WTC11 (cell line): ENCODE measurements at regions not wholly inside any gene's neighbourhood (a gene's known extent, or its start where the extent isn't known, plus 50 kb on each side); places are given as distances from the start of the nearest gene placed in this dataset.

Experiments used
- ATAC-seq: fragments of 200-7000 bp; cut with Tn5 transposase; 2 replicates; pipeline ENCODE4 v1.10.0; 2021; ENCODE audit warnings: mild to moderate bottlenecking, moderate library complexity
- CTCF ChIA-PET: fragments of 300-600 bp; sonication (Branson Sonifier 250); formaldehyde crosslinking; loops from one replicate; lab custom pipeline; 2021; ENCODE audit warnings: antibody characterized with exemption; lab: Charles Lee
- POLR2A ChIA-PET: fragments of 350-600 bp; sonication (Branson Sonifier 250); formaldehyde crosslinking; loops from one replicate; lab custom pipeline; 2021; ENCODE audit warnings: antibody characterized with exemption; lab: Charles Lee
- DNase-seq: peaks from one replicate; pipeline ENCODE4 v3.0.0; 2021; ENCODE audit warnings: low spot score
- H3K27ac Mint-ChIP-seq: 2 replicates; pipeline ENCODE4 v1.8.0; 2021; ENCODE audit warnings: mixed read lengths
- H3K27me3 Mint-ChIP-seq: 2 replicates; pipeline ENCODE4 v1.8.0; 2021; ENCODE audit warnings: low read depth, mild to moderate bottlenecking, moderate library complexity, mixed read lengths
- H3K36me3 Mint-ChIP-seq: 2 replicates; pipeline ENCODE4 v1.8.0; 2021; ENCODE audit warnings: mixed read lengths
- H3K4me1 Mint-ChIP-seq: 2 replicates; pipeline ENCODE4 v1.8.0; 2022; ENCODE audit warnings: mixed read lengths
- H3K4me3 Mint-ChIP-seq: 2 replicates; pipeline ENCODE4 v1.8.0; 2021; ENCODE audit warnings: mild to moderate bottlenecking, moderate library complexity, mixed read lengths
- H3K9me3 Mint-ChIP-seq: 2 replicates; pipeline ENCODE4 v1.8.0; 2021; ENCODE audit warnings: mixed read lengths
- ARID4B ChIP-seq: sonication (generic); formaldehyde crosslinking; IDR thresholded peaks from 2 replicates; pipeline ENCODE4 v1.8.0; 2023; ENCODE audit warnings: missing genetic modification reagents, mild to moderate bottlenecking, borderline replicate concordance
- ATF2 ChIP-seq: sonication (generic); formaldehyde crosslinking; IDR thresholded peaks from 2 replicates; pipeline ENCODE4 v1.8.1; 2022; ENCODE audit warnings: low read depth, missing genetic modification reagents, borderline replicate concordance
- CBFB ChIP-seq: sonication (generic); formaldehyde crosslinking; IDR thresholded peaks from 2 replicates; pipeline ENCODE4 v1.8.1; 2022; ENCODE audit warnings: mild to moderate bottlenecking, low read depth, missing genetic modification reagents
- CREB1 ChIP-seq: sonication (generic); formaldehyde crosslinking; IDR thresholded peaks from 2 replicates; pipeline ENCODE4 v1.8.0; 2023; ENCODE audit warnings: mild to moderate bottlenecking, missing genetic modification reagents
- HMGXB4 ChIP-seq: sonication (generic); formaldehyde crosslinking; IDR thresholded peaks from 2 replicates; pipeline ENCODE4 v1.8.1; 2023; ENCODE audit warnings: mild to moderate bottlenecking, moderate library complexity, missing genetic modification reagents
- MAX ChIP-seq: sonication (generic); formaldehyde crosslinking; IDR thresholded peaks from 2 replicates; pipeline ENCODE4 v1.8.0; 2022; ENCODE audit warnings: mild to moderate bottlenecking, missing genetic modification reagents
- MLX ChIP-seq: sonication (generic); formaldehyde crosslinking; IDR thresholded peaks from 2 replicates; pipeline ENCODE4 v1.8.1; 2023; ENCODE audit warnings: mild to moderate bottlenecking, missing genetic modification reagents, moderate library complexity
- NR1H2 ChIP-seq: sonication (generic); formaldehyde crosslinking; IDR thresholded peaks from 2 replicates; pipeline ENCODE4 v1.9.0; 2021; ENCODE audit warnings: mild to moderate bottlenecking, moderate library complexity, missing genetic modification reagents
- PREB ChIP-seq: sonication (generic); formaldehyde crosslinking; IDR thresholded peaks from 2 replicates; pipeline ENCODE4 v1.8.1; 2022; ENCODE audit warnings: mild to moderate bottlenecking, missing genetic modification reagents, moderate library complexity, borderline replicate concordance
- RELA ChIP-seq: sonication (generic); formaldehyde crosslinking; IDR thresholded peaks from 2 replicates; pipeline ENCODE4 v1.8.1; 2022; ENCODE audit warnings: missing genetic modification reagents, mild to moderate bottlenecking, borderline replicate concordance
- RORB ChIP-seq: fragments of 250-450 bp; sonication (Bioruptor Pico); IDR thresholded peaks from 2 replicates; pipeline ENCODE4 v1.9.0; 2021; ENCODE audit warnings: mild to moderate bottlenecking
- SMAD3 ChIP-seq: sonication (generic); formaldehyde crosslinking; IDR thresholded peaks from 2 replicates; pipeline ENCODE4 v1.8.0; 2022; ENCODE audit warnings: missing genetic modification reagents, mild to moderate bottlenecking, borderline replicate concordance
- STAT6 ChIP-seq: sonication (generic); formaldehyde crosslinking; conservative IDR thresholded peaks from 2 replicates; pipeline ENCODE4 v1.8.1; 2023; ENCODE audit warnings: mild to moderate bottlenecking, low read depth, missing genetic modification reagents, moderate library complexity
- TCF7 ChIP-seq: sonication (generic); formaldehyde crosslinking; IDR thresholded peaks from 2 replicates; pipeline ENCODE4 v1.8.0; 2022; ENCODE audit warnings: mild to moderate bottlenecking, low read depth, missing genetic modification reagents, moderate library complexity
- TEAD1 ChIP-seq: sonication (generic); formaldehyde crosslinking; IDR thresholded peaks from 2 replicates; pipeline ENCODE4 v1.8.0; 2022; ENCODE audit warnings: mild to moderate bottlenecking, missing genetic modification reagents
- ZNF138 ChIP-seq: sonication (generic); formaldehyde crosslinking; conservative IDR thresholded peaks from 2 replicates; pipeline ENCODE4 v1.8.1; 2022; ENCODE audit warnings: mild to moderate bottlenecking, moderate library complexity, missing genetic modification reagents
- ZNF263 ChIP-seq: sonication (generic); formaldehyde crosslinking; IDR thresholded peaks from 2 replicates; pipeline ENCODE4 v1.8.1; 2022; ENCODE audit warnings: low read depth, mild to moderate bottlenecking, moderate library complexity, missing genetic modification reagents
- ZNF396 ChIP-seq: fragments of 250-450 bp; sonication (Bioruptor Pico); IDR thresholded peaks from 2 replicates; pipeline ENCODE4 v1.8.0; 2021; ENCODE audit warnings: mild to moderate bottlenecking, moderate library complexity, borderline replicate concordance
- ZNF671 ChIP-seq: fragments of 250-450 bp; sonication (Bioruptor Pico); IDR thresholded peaks from 2 replicates; pipeline ENCODE4 v1.8.0; 2021; ENCODE audit warnings: mild to moderate bottlenecking

- TF ChIP-seq ZNF396 (CRISPR knock-in tag) (no peak), ATF2 (CRISPR knock-in tag) (no peak), MLX (CRISPR knock-in tag) (no peak), HMGXB4 (CRISPR knock-in tag) (no peak), CBFB (CRISPR knock-in tag) (no peak), RORB (no peak), ARID4B (CRISPR knock-in tag) (no peak), ZNF138 (no peak), MAX (CRISPR knock-in tag) (no peak), ZNF671 (CRISPR knock-in tag) (no peak), TCF7 (no peak), SMAD3 (CRISPR knock-in tag) (no peak), CREB1 (CRISPR knock-in tag) (no peak), STAT6 (CRISPR knock-in tag) (no peak), RELA (CRISPR knock-in tag) (no peak), NR1H2 (no peak), TEAD1 (CRISPR knock-in tag) (no peak), PREB (CRISPR knock-in tag) (no peak), ZNF263 (CRISPR knock-in tag) (no peak)
- Mint-ChIP-seq H3K4me3 (no peak overlapping the region), H3K4me1 (peaks cover 18% of the 10 kb centered on the region), H3K36me3 (no peaks in the 10 kb centered on the region), H3K27ac (no peak overlapping the region), H3K27me3 (no peaks in the 10 kb centered on the region), H3K9me3 (no peaks in the 10 kb centered on the region)
- DNase-seq: no peak
- CTCF ChIA-PET: no interaction called here
- POLR2A ChIA-PET: no interaction called here
- ATAC-seq: no peak
These were observed 409.0 kb upstream of the MGMT start for GRCh38 chr10:129057856-129058663.
